ENCODE measurements at regions not wholly inside any gene's neighbourhood (a gene's known extent, or its start where the extent isn't known, plus 50 kb on each side); places are given as distances from the start of the nearest gene placed in this dataset.

GRCh38 chr16:86034421-86034919 is 135.5 kb downstream of the IRF8 start:
- H3K27ac ChIP-seq (ENCODE audit: low read depth, low read length), result no peak overlapping the region
- no peaks in the 10 kb centered on the region for H3K9me3 ChIP-seq (ENCODE audit: control insufficient read depth, insufficient read depth, low read length)
- no peaks in the 10 kb centered on the region for H3K79me2 ChIP-seq (ENCODE audit: control insufficient read depth, low read length)
- TF ChIP-seq CTCF (IDR thresholded peaks at IDR 0.05; ENCODE audit: low read depth, low read length, poor library complexity, severe bottlenecking) (no peak), EZH2phosphoT487 (IDR thresholded peaks at IDR 0.05; ENCODE audit: borderline replicate concordance, low read length) (no peak)
- H4K20me1 ChIP-seq (ENCODE audit: control insufficient read depth, insufficient read depth, low read depth, low read length), result no peaks in the 10 kb centered on the region
- H3K4me3 ChIP-seq (ENCODE audit: low read length), result no peak overlapping the region
- peaks cover 27% of the 10 kb centered on the region for H3K27me3 ChIP-seq (ENCODE audit: control insufficient read depth, low read length)
- H3K4me1 ChIP-seq (ENCODE audit: control insufficient read depth, low read length), result no peaks in the 10 kb centered on the region
- no peaks in the 10 kb centered on the region for H3K36me3 ChIP-seq (ENCODE audit: control insufficient read depth, low read length)
- no peaks in the 10 kb centered on the region for H3F3A ChIP-seq (ENCODE audit: control insufficient read depth, insufficient read depth)
- no peak overlapping the region for H3K4me2 ChIP-seq (ENCODE audit: low read length)
- H3K9me2 ChIP-seq (replicated peaks; ENCODE audit: control insufficient read depth, low read length), result no peaks in the 10 kb centered on the region

GRCh38 chr16:86035906-86036305 is 136.9 kb downstream of the IRF8 start:
- no peaks in the 10 kb centered on the region for H3K36me3 ChIP-seq (ENCODE audit: control insufficient read depth, low read length)
- no peak for TF ChIP-seq EZH2phosphoT487 (IDR thresholded peaks at IDR 0.05; ENCODE audit: borderline replicate concordance, low read length)
- TF ChIP-seq CTCF (IDR thresholded peaks at IDR 0.05; ENCODE audit: low read depth, low read length, poor library complexity, severe bottlenecking), result no peak
- H3K9me2 ChIP-seq (replicated peaks; ENCODE audit: control insufficient read depth, low read length), result no peaks in the 10 kb centered on the region
- H3K79me2 ChIP-seq (ENCODE audit: control insufficient read depth, low read length), result no peaks in the 10 kb centered on the region
- no peak overlapping the region for H3K4me2 ChIP-seq (ENCODE audit: low read length)
- H3K4me3 ChIP-seq (ENCODE audit: low read length), result no peak overlapping the region
- H3K4me1 ChIP-seq (ENCODE audit: control insufficient read depth, low read length), result no peaks in the 10 kb centered on the region
- H3K27ac ChIP-seq (ENCODE audit: low read depth, low read length), result no peak overlapping the region
- no peaks in the 10 kb centered on the region for H3K9me3 ChIP-seq (ENCODE audit: control insufficient read depth, insufficient read depth, low read length)
- no peaks in the 10 kb centered on the region for H3F3A ChIP-seq (ENCODE audit: control insufficient read depth, insufficient read depth)
- no peaks in the 10 kb centered on the region for H4K20me1 ChIP-seq (ENCODE audit: control insufficient read depth, insufficient read depth, low read depth, low read length)
- H3K27me3 ChIP-seq (ENCODE audit: control insufficient read depth, low read length), result peaks cover 15% of the 10 kb centered on the region

- H3K36me3 ChIP-seq (ENCODE audit: control insufficient read depth, low read length), result no peaks in the 10 kb centered on the region
- no peaks in the 10 kb centered on the region for H4K20me1 ChIP-seq (ENCODE audit: control insufficient read depth, insufficient read depth, low read depth, low read length)
- H3K27me3 ChIP-seq (ENCODE audit: control insufficient read depth, low read length), result peaks cover 9% of the 10 kb centered on the region
- no peaks in the 10 kb centered on the region for H3K9me3 ChIP-seq (ENCODE audit: control insufficient read depth, insufficient read depth, low read length)
- TF ChIP-seq EZH2phosphoT487 (IDR thresholded peaks at IDR 0.05; ENCODE audit: borderline replicate concordance, low read length), result no peak
- no peak for TF ChIP-seq CTCF (IDR thresholded peaks at IDR 0.05; ENCODE audit: low read depth, low read length, poor library complexity, severe bottlenecking)
- no peak overlapping the region for H3K4me3 ChIP-seq (ENCODE audit: low read length)
- H3K27ac ChIP-seq (ENCODE audit: low read depth, low read length), result no peak overlapping the region
- no peak overlapping the region for H3K4me2 ChIP-seq (ENCODE audit: low read length)
- H3K79me2 ChIP-seq (ENCODE audit: control insufficient read depth, low read length), result no peaks in the 10 kb centered on the region
- H3K9me2 ChIP-seq (replicated peaks; ENCODE audit: control insufficient read depth, low read length), result no peaks in the 10 kb centered on the region
- H3F3A ChIP-seq (ENCODE audit: control insufficient read depth, insufficient read depth), result no peaks in the 10 kb centered on the region
- H3K4me1 ChIP-seq (ENCODE audit: control insufficient read depth, low read length), result no peaks in the 10 kb centered on the region
Measured at GRCh38 chr16:86037999-86038925, 139.3 kb downstream of the IRF8 start.

Measured in DOHH2 (cell line).